HG02885 (cell line): ENCODE measurements at regions not wholly inside any gene's neighbourhood (a gene's known extent, or its start where the extent isn't known, plus 50 kb on each side); places are given as distances from the start of the nearest gene placed in this dataset.

Experiments
- ATAC-seq: cut with Tn5 transposase; IDR thresholded peaks from one replicate; pipeline ENCODE4 v1.9.1; 2021; ENCODE audit warnings: mild to moderate bottlenecking; ENCODE audit not compliant: unreplicated experiment, poor library complexity

DNA sequence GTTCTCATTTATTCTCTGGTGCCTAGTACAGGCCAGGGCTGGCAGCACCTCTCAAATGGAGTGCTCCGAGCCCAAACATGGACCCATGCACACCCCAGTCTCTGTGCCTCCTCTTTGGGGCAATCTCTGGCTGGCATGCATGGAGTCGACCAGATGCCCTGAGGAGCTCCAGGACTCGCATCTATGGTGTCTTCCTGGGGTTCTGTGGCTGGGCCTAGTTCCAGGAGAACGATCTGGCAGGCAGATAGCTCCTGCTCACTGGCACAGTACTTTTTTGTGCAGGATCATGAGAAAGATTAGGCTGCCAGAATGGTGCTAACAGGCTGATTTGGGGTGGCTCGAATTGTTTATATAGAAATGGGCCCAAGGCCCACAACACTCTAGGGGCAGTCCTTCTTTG lies 72.0 kb upstream of the PJA1 start:
- no peak for ATAC-seq

DNA sequence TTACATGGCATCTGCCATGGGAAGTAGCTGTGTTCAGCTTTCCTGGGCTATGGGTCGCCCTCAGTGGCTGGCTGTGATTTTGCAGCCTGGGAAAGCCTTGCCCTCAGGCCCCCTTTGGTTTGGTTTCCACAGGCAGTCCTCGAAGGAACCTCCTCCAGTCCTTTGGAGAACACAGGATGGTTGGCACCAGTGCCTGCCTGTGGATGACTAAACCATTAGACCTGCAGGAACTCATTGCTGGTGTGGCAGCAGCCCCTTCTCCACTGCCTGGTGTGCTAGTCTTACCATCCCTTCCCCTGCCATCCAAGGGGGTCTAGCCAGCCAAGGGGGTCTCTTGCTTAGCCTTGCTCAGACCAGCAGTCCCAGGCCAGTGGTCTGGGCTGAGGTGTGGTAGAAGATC lies 71.4 kb upstream of the PJA1 start:
- no peak for ATAC-seq

DNA sequence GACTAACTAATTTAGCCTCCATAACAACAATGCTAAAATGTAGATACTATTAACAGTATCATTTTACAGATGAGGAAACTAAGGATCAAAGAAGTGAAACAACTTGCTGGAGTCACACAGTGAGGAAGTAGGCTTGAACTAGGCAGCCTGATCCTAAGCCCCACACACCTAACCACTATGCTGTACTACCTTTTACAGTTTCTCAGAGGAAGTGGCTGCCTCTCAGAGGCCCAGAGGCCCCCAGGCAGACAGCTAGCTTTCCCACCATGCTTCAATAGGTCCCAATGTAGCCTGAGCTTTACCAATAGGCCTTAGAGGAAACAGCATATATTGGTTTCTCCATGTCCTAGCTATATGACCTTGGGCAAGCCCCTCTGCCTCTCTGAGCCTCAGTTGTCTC lies 69.4 kb upstream of the PJA1 start:
- ATAC-seq, result no peak

DNA sequence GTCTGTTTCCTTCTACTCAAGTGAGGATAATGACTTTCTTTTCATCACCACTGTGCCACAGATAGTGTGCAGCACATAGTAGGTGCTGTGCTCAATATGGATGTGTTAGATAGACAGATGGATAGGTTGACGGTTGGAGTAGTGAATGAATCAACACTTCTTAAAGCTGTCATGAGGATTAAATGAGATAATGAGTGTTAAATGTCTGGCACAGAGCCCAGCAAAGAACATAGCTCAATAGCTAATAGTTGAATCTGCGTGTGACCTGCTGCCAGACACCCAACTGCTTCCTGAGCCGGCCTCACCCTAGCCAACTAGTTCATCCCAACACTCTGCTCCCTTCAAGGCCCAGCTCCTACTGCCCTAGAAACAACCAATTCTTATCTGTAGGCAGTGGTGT lies 67.7 kb upstream of the PJA1 start:
- ATAC-seq, result no peak

DNA sequence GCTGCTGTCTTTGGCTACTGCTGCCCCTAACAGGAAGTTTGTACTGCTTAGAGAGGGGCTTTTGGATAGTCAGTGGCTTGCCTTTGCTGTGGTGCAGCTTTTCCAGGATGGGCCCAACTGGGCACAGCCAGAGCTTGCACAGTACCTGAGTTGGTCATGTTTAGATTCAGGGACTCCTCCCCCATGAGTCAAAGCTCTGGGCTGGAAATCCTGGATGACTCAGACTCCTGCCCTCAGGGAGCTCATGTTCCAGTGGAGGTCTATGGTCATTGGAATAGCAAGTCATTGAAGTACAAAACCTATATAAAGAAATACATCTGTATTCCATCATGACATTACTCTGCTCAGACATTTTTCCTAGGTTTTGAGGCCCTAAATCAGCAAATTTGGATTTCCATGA lies 66.7 kb upstream of the PJA1 start:
- ATAC-seq, result no peak

DNA sequence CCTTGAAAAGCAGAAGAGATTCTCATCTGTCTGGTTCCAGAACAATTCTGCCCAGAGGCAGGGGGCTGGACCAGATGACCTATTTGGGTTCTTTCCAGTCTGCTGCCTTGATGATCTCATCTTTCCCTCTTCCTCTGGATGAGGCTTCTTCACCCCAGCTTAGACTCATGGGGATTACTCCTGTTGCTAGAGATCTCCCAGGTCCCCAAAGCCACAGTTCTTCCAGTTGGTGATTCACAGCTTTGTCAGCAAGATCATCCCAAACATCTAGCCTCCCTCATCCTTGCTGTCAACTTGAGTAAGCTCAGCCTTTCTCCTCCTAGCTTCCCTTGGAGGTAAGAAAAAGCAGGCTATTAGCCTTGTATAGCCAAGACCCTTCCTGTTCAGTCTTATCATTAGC lies 64.2 kb upstream of the PJA1 start:
- ATAC-seq, result no peak

DNA sequence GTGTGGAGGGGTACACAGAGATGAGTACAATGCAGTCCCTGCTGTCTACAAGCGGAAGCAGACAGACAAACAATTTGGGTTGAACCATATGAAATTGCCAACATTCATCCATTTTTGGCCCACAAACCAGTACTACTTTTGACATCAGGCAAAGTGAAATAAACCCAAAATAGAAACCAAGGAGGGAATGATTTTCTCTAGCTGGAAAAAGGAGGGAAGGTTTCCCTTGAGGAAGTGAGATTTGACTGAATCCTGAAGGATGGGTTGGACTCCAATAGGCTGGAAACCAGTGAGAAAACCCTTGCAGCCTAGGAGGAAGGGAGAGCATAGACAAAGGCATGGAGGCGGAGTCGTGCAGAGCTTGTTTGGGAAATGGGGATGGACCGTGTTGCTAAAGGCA lies 63.5 kb upstream of the PJA1 start:
- ATAC-seq, result no peak

DNA sequence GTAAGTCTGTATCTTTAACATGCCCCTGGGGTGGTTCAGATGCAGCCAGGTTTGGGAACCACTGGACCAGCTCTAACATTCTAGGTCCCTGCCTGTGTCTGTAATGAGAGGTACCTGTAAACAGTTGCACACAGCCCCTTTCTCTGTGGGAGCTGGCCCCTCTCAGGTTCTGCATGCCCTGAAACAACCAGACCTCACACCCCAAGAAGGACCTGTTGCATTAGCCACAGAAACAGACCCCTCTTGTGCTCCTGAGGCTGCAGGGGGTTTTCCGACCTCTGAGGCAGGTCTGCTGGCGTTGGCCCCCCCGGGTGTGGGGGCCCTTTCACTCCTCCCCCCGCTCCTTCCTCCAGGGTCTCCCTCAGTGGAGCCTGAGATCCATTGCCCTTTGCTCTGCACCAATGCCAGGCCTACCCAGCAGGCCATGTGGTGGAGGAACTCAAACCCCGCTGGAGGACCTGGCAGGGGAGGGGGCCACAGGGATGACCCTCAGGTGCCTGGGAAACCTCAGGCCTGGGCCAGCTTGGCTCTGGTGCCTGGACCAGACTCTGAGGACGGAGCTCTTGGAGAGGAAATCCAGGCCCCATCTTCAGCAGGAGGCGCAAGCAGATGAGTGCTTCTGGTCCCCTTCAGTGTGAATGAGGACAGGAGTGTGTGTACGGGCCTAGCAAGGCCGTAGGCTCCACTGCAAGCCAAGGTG lies 61.4 kb upstream of the PJA1 start:
- no peak for ATAC-seq

DNA sequence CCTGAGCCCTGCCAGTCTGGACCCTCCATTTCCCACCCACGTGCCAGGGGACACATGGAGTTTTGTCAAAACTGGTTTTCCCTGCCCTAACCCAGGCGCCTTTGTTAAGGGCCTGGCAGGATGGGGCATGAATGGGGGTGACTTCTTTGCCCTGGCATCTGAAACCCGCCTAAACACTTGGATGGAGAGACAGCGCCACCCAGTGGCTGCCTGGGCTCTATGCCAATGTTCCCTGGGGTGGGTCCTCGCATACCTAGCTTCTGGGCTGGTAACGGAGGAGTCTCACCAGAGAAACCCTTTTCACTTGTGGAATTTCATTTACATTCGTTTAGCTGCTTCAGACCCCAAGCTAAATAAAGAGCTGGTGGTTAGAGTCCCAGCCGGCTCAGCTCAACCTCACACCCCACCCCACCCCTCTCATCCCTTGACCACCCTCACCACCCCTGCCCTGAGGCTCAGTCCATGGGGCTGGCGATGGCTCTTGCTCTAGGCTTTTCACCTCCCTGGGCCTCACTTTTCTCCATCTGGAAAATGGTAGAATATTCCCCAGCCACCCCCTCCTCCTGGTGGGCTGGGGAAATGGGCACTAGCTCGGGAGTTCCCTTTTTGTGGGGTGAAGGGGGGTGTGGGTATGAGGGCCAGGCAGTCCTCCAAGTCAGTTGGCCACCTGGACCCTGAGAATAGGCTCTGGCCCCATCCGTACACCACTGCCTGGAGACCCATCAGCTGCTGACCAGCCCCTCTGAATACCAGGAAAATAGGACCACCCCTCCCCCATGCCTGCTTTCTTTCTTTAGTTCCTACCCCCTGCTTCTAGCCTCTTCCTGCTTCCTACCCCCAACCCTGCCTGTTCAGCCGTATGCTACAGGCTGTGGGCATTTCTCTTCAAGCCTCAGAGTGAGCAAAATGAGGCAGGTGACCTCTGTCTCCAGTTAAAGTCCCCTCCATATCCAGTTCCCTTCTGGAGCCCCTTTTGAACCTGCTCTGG lies 57.1 kb upstream of the PJA1 start:
- peak; percentile 83 for ATAC-seq

DNA sequence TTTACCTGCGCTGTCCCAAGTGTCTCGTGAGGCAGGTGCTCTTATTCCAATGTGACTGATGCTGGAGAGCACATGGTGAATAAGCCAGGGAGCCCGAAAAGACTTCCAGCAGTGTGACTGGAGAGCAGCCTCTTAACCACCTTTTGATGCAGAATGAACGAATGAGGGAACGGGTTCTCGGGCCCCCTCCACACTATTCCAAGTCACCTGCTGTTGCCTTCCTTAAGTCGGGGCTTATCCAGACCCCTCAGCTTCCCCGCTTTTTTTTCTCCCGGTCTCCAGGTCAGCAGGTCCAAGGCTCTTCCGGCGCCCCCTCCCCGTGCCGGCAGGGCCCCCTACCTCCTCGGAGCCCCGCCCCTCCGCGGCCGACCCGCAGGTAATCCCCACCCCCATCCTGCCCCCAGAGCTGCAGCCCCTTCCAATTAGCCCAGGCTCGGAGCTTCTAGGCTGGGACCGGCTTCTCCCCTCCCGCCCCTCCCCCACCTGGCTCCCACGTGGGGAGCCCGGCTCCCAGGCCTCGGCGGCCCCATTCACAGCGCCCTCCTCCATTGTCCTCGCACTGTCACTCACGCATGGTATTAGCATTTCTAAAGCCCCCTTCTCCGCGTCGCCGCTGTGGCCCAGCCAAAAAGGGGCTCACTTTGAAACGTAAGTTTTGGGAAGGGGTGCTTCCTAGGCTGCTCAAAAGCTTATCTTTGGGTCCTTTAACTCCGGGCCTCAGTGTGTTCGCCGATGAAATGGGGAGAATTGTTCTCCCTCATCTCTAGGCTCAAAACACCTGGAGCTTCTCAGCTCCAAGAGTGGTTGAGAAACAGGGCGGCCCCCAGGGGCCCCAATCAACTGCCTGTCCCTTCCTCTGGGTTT lies 56.2 kb upstream of the PJA1 start:
- no peak for ATAC-seq

DNA sequence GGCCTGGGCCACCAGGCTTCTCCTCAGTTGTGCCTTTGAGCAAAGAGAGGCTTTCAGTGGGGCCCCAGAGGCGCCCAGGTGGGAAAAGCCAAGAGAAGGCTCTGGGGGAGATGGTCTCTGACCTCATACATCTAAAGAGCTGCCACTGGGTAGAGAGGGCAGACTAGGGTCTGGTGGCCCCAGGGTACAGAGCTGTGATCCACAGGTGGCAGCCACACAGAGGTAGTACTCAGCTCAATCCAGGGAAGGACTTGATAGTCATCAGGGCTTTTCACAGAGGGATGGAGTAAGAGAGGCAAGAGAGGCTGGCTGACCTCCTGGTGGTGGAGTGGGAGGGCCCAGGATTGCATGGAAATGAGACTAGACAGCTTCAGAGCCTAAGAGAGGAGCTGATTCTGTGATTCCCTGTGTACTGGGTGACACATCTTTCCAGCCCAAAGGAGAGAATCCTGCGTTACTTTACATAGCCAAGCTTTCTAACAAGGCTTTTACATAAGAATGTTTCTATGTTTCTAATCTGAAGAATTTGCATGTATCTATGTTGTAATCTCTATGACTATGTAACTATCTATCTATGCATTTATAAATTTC lies 53.2 kb upstream of the PJA1 start:
- ATAC-seq, result no peak

DNA sequence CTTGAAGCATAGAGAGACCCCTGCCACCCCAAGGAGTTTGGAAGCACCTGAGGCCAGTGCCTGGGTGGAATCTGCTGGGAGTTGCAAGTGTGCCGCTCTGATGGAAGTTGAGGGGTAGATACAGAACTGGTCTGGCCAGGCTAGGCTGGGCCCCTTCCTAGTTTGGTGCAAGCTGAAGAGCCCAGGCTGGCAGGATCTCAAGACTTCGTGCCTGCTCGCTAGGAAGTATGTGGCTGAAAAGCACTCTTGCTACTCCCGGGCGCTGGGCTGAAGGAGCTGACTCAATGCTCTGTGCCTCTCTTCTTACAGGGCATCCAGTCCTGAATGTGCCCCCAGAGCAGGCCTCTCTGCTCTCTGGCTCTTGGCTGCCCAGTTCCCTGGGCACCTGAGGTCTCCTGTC lies 51.7 kb upstream of the PJA1 start:
- ATAC-seq, result no peak

DNA sequence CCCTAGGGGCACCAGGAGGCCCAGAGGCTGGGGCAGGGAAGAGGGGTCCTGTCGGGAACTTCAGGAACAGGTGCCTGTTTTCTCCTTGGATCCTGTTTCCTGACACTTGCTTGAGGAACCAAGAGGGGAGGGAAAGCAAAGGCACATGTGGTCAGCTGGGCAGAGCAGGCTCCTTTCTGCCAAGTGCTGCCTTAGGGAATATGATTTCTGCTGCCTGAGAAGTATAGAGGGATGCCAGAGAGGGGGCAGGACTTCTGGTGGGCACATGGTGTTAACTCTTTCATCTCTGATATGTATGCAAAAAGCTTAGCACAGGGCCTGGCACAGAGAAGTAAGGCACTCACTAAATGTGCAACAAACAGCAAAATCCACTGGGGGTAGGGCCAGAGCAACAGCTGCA lies 51.2 kb upstream of the PJA1 start:
- ATAC-seq, result no peak

DNA sequence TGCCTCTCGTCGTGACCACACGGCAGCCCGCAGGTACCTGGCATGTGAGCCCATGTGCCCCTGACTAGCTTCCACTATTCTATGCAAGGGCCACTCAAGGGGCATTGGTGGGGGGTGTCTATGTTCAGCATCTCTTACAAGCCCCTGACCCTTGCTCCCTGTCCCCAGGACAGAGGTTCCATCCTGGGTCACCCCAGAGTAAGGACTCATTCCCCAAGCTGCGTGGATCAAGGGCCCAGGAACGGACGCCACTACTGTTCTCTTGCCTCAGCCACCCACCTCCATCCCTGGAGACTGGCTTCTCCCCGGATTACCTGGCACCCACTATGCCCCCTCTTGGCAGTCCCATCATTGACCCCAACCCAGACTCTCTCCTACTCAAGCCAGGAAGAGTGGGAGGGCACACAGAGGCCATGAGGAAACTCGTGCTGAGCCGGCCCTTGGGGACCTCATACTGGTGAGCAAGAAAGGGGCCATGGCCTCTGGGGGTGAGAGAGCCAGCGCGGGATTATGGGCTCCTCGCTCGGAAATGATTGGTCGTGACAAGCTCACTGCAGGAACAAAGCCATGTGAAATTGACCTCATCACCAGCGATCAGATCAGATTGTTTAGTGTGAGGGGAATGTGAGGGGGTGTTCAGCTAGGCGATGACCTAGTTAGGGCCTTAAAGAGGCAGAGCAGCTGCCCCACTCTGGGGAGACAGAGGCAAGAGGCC lies 50.1 kb upstream of the PJA1 start:
- no peak for ATAC-seq
